ENCODE measurements at regions not wholly inside any gene's neighbourhood (a gene's known extent, or its start where the extent isn't known, plus 50 kb on each side); places are given as distances from the start of the nearest gene placed in this dataset.

GRCh38 chr12:24488091-24488596, 460.8 kb downstream of the BCAT1 start:
- dilution Hi-C loops (cut with MboI; ENCODE audit: extremely low pct_ligation_motif_present, low sequenced_read_pairs) (no loop called here), intact Hi-C loops (cut with micrococcal nuclease) (no loop called here)
- TF ChIP-seq POLR2AphosphoS5 (IDR thresholded peaks at IDR 0.05; ENCODE audit: insufficient read depth, low read depth, low read length) (no peak), GATA2 (IDR thresholded peaks at IDR 0.05; ENCODE audit: insufficient read depth, insufficient read length, low read depth, low read length) (no peak), MYC (IDR thresholded peaks at IDR 0.05; ENCODE audit: low read depth, low read length) (no peak), EZH2 (IDR thresholded peaks at IDR 0.05; ENCODE audit: borderline replicate concordance, low read depth, low read length, severe bottlenecking) (no peak), MAX (IDR thresholded peaks at IDR 0.05; ENCODE audit: insufficient read depth, insufficient read length) (no peak), FOS (IDR thresholded peaks at IDR 0.05; ENCODE audit: borderline replicate concordance, insufficient read depth, low read length) (no peak), JUN (IDR thresholded peaks at IDR 0.05; ENCODE audit: borderline replicate concordance, insufficient read depth, insufficient read length, low read depth) (no peak), POLR2A (IDR thresholded peaks at IDR 0.05; ENCODE audit: low read depth, low read length) (no peak), CTCF (IDR thresholded peaks at IDR 0.05; ENCODE audit: extremely low read depth in 1 of 2, insufficient read depth in 1 of 2, low read depth in 1 of 2, low read length in 2 of 2) (no peak)
- ChIA-PET CTCF (interaction anchor here (2.1 kb wide), 1 partner anchor 10 kb away, joined by 6 read pairs; no protein-coding TSS in a partner anchor), POLR2A (no interaction called here)
- Histone ChIP-seq H3K4me2 (ENCODE audit: insufficient read depth, low read length) (no peak overlapping the region), H3K9me1 (replicated peaks; ENCODE audit: control insufficient read depth, extremely low read depth, insufficient read depth, low read length) (no peaks in the 10 kb centered on the region), H3K79me2 (ENCODE audit: control insufficient read depth, insufficient read depth, low read length) (no peaks in the 10 kb centered on the region), H3K9ac (replicated peaks; ENCODE audit: extremely low read depth, insufficient read depth, low read length) (no peak overlapping the region), H3K27me3 (ENCODE audit: control insufficient read depth in 2 of 2, insufficient read depth in 2 of 2, low read length in 2 of 2) (no peaks in the 10 kb centered on the region), H4K20me1 (replicated peaks; ENCODE audit: control insufficient read depth, extremely low read depth, insufficient read depth, low read length) (no peaks in the 10 kb centered on the region), H3K9me3 (replicated peaks; ENCODE audit: control insufficient read depth, insufficient read depth, low read length) (no peaks in the 10 kb centered on the region), H3K27ac (ENCODE audit: insufficient read depth, low read depth, low read length) (no peak overlapping the region), H3K4me3 (replicated peaks in 1 of 3; ENCODE audit: insufficient read depth in 1 of 3, low read depth in 1 of 3, low read length in 3 of 3) (no peak overlapping the region), H3K36me3 (ENCODE audit: control insufficient read depth in 2 of 2, extremely low read depth in 1 of 2, insufficient read depth in 2 of 2, low read length in 2 of 2) (no peaks in the 10 kb centered on the region), H2AFZ (ENCODE audit: low read depth, low read length) (no peak overlapping the region), H3K4me1 (ENCODE audit: control insufficient read depth, extremely low read depth, insufficient read depth, low read length) (no peaks in the 10 kb centered on the region)
- BruUV-seq (replicated peaks), result no TSS peak
- DNase-seq (ENCODE audit: low read depth, low spot score), result no peak
- no peak for FAIRE-seq
